GM18909 (cell line): ENCODE measurements at regions not wholly inside any gene's neighbourhood (a gene's known extent, or its start where the extent isn't known, plus 50 kb on each side); places are given as distances from the start of the nearest gene placed in this dataset.
"Not testable (repeated sequence)": the region's sequence is repeated elsewhere in the genome, so short reads cannot be mapped to it uniquely, and the experiment has no call there.

Experiments used
- ATAC-seq: cut with Tn5 transposase; IDR thresholded peaks from one replicate; pipeline ENCODE4 v1.9.1; 2021; ENCODE audit warnings: mild to moderate bottlenecking; ENCODE audit not compliant: unreplicated experiment, poor library complexity

DNA sequence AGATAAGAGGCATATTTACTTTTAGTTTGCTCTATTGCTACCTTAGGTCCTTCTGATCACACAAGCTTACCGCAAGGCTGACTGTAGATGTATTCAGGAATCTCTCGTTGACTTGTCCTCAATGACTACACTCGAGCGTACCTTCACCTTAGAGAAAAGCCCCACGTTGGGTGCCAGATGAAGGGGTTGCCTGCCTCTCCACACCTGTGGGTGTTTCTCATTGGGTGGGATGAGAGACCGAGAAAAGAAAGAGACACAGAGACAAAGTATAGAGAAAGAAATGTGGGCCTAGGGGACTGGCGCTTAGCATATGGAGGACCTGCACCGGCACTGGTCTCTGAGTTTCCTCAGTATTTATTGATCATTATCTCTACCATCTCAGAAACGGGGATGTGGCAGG lies 51.8 kb downstream of the ASCL4 start:
- no peak for ATAC-seq

DNA sequence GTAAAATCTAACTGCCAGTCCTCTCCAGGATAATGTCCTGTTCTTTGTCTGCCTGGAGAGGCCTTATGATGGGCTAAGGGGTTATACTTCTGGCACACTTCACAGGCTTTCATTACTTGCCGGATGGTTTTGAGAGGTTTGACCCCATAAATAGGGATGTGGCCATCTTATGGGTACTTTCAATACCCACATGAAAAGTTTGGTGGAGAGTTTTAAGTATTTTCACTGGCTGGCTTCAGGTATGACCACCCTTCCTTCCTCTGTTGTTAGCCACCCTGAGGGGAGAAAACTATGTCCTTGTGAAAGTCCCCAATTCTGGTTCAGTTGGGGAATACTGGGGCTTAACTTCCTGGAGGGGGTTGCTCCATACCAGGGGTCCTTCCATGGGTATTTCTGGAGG lies 54.8 kb downstream of the ASCL4 start:
- ATAC-seq, result no peak

DNA sequence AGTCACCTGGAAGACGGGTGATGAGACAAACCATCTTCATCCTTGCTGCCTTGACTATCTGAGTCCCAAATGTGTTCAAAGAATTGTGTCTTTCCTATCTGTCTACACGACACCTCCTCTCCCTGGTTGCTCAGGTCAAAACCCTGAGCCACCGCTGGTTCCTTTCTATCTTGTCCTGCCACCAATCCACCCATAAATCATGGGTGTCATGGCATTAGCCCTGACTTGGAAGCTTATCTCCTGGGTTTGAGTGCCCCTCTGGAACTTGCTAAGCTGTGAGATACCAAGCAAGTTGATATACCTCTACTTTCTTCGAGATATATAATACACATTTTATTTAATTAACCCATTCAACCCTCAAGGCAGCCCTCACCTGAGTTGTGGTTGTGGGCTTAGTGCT lies 57.9 kb downstream of the ASCL4 start:
- no peak for ATAC-seq

DNA sequence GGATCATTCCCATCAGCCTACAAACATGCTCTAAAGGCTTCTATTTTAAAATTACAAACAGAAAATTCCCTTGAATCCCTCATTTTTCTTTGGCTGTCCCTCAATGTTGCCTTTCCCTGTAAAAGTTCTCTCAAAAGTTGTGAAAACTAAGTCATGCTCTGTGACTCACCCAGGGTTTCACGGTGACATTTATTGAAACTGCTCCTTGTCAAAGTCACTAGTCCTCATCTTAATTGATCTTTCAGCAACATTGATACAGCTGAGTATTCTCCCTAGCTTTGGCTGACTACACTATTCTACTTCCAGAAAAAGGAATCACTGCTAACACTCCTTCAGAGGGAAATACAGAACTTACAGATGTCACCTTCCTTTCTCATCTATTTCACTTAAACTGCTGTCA lies 65.7 kb downstream of the ASCL4 start:
- ATAC-seq, result no peak

DNA sequence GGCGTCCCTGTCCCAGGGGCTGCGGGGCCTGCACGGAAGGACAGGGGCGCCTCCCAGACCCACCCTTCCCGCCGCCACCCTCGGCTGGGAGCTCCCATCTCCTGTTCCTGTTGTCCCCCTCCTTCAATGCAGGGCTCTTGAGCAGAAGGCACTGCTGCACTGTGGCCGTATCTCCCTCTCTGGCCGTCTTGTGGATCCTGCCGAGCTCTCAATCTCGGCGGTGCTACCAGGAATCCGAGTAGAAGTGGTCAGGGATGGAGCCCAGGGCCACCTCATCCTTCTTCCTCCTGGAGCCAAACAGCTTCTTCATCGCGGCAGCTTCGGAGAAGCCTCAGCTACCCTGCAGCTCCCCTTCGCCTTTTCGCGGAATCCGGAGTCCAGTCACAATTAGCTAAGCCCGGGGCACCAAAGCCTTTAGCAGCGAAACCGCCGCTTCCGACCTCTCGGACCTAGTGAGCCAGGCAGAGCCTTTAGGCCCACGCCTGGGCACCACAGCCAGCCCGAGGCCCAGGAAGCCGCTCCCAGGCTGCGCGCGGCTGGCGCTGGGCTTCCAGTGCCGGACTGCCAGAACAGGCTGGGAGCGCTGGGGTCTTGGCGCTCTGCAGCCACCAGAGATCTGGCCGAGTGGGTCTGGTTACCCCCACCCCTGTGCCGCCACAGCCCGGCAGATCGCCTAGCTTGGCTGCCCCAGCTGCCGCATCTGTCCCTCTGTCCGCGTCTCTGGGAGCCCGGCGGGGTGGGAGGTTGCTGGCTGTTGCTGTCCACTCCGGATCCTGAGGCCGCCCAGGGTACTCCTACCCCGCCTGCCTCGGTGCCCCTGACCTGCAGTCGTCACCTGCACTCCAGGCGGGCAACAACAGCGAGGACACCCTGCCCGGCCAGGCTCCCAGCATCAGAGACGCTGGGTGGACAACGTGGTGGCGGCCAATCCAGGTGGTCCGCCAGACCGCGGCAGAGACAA lies 69.1 kb downstream of the ASCL4 start:
- ATAC-seq, result no peak

DNA sequence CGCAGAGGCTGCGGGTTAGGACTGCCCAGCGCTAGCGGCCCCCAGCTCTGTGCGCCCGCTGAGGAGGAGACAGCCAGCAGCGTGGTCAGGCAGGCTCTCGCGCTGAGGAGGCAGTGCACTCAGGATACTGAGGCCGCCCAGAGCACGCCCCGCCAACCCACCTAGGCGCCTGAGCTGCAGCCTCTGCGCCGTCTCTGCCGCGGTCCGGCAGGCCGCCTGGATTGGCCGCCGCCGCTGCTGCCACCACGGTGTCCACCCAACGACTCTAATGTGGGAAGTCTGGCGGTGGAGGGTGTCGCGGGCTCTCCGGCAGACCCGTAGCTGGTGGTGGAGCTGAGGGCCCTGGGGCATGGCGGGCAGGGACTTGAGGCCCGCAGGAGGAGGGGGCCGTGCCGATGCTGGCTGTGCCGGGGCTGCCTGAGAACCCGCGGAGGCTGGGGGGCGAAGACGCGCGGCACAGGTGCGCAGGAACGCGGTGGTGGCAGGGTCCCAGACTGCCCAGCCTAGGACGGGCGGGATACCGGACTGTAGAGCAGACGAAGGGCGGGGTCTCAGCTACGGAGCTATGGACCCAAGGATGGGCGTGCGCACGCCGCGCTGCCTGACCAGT lies 69.9 kb downstream of the ASCL4 start:
- no peak for ATAC-seq

DNA sequence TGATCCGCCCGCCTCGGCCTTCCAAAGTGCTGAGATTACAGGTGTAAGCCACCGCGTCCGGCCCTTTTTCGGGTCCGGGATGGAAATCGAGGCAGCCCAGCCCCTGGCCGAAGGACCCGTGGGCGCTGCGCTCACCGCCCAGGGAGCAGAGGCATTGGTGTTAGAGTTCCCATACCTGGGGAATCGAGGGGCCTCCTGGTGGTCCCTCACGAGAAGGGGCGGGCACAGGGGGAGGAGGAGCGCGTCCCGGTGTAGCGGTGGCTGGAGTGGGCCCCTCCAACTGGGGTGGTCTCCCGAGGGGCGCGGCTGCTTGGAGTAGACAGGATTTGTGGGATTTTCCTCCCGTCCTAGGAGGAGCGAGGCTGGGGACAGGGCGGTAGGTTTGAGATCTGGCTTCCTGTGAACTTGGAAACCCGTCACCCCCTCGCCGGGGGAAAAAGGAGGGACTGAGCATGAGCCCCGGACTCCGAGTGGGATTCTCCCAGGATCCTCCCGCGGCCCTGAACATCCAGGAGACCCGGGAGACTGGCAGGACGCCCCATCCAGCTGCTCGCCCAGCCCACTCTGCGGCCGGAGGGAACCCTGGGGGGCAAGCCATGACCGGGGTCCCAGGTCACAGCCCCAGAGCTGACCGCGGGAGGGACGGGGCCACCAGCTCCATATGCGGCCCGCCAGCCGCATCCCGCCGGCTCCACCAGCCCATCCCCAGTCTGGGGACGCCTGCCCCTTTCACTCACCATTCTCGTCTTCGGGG lies 70.9 kb downstream of the ASCL4 start:
- no peak for ATAC-seq

DNA sequence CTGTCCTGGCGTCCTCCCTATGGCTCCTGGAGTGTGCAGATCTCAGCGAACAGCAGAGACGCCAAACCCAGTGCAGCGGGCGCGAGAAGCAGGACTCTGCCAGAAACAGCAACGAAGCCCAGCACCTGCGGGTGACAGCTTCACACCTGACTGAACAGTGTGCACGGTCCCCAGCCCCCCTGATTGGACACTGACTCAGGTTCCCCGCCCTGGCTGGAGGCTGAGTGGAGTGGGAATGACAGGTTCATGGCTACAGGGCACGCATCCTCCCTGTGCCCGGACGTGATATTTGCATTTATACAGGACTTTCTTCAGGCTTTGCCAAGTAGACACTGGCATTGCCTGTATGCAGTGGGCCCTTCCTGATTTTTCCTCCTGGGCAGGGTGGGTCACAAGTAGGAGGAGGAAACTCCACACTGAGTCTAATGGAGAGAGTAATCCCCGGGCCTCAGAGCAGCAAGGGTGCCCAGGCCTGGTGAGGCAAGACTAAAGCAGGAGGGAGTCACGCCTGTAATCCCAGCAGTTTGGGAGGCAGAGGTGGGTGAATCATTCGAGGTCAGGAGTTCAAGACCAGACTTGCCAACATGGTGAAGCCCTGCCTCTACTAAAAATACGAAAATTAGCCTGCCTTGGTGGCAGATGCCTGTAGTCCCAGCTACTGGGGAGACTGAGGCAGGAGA lies 71.6 kb downstream of the ASCL4 start:
- ATAC-seq, result no peak

DNA sequence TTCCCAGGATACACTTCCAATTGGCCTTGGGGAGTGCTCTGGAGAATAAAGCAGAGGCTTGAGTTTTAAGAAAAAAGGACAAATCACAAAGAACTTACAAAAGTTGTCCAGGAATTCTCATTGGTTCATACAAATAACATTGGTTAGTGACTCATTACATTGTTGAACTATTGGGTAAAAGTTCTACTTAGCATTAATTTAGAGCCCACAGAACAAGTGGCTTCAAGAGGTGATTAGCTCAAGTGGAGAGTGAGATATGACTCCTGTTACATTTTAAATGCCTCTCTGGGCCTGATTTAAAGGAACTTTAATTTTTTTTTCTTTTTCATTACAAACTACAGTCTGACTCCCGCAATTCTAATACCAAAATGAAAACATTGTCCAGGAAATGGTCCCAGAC lies 72.9 kb downstream of the ASCL4 start:
- no peak for ATAC-seq

DNA sequence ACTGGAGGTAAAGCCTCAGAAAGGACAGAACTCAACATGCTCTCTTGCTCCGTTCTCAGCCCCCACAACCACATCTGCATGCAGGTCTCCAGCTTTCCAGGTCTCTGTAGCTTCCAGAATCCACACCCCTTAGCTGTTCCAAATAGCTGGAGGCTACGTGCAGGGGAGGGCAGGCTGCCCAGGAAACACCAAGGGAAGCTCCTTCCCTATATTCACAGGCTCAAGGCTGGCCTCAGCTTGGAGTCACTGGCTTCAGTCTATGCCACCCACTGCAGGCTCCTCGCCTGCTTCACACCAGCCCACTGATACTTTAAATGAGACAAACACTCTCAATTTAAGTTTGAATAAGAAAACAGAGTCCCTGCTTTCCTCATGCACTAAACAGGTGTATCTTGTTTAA lies 73.3 kb downstream of the ASCL4 start:
- ATAC-seq, result no peak

DNA sequence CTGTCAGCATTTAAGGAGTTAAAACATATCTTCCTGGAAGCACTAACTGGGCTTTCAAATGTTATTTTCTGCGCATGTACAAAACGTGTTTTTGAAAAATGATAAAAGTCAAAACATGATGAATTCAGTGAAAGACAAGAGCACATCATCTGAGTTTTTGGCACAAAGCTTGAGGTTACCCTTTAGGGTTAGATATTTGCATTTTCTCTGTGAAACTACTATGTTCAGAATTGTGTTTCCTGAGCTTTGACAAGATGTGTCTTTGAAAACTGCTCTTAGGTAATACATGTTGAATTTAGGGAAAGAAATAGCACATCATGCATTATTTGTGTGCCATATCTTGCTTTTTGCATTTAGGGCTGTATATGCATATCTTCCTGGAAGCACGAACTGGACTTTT lies 79.0 kb downstream of the ASCL4 start:
- ATAC-seq, result no peak

DNA sequence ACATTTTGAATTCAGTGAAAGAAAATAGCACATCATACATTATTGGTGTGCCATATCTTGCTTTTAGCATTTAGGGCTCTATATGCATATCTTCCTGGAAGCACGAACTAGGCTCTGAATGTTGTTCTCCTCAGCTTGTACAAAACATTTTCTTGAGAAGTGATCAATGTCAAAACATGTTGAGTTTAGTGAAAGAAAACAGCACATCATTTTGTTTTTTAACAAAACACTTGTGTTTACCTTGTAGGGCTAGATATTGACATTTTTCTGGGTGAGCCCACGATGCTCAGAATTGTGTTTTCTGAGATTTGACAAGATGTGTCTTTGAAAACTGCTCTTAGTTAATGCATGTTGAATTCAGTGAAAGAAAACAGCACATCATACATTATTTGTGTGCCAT lies 81.0 kb downstream of the ASCL4 start:
- ATAC-seq, result no peak

DNA sequence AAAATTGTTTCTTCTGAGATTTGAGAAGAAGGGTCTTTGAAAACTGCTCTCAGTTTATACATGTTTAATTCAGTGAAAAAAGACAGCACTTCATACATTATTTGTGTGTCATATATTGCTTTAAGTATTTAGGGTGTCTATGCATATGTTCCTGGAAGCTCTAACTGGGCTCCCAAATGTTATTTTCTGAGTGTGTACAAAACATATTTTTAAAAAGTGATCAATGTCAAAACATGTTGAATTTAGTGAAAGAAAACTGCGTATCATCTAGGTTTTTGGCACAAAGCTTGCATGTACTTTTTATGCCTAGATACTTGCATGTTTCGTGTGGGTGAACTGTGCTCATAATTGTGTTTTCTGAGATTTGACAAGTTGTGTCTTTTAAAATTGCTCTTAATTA lies 81.6 kb downstream of the ASCL4 start:
- no peak for ATAC-seq

DNA sequence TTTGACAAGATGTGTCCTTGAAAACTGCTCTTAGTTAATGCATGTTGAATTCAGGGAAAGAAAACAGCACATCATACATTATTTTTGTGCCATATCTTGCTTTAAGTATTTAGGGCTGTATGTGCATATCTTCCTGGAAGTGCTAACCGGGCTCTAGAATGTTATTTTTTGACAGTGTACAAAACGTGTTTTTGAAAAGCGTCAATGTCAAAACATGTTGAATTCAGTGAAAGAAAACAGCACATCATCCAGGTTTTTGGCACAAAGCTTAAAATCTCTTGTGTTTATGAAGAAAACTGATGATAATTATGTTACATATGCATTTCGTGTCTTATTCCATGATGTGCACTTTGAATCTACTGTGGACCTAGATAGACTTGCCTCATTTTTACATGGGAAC lies 82.7 kb downstream of the ASCL4 start:
- no peak for ATAC-seq

DNA sequence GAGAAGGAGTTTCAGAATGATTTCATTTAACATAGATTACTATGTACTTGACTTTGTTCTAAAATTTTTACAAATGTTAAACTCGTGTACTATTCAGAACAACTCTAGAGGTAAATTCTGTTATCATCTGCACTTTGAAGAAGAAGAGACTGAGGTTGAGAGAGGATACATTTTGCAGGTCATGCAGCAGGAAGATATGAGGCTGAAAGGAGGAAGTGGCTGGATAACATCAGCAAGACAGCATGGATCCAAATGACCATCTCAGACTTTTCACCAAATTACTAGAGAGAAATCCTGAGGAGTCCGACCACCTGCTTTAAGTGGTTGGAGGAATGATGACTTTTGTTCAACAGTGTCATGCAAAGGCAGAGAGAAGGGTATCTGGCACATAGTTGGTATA lies 84.9 kb downstream of the ASCL4 start:
- ATAC-seq, result no peak

DNA sequence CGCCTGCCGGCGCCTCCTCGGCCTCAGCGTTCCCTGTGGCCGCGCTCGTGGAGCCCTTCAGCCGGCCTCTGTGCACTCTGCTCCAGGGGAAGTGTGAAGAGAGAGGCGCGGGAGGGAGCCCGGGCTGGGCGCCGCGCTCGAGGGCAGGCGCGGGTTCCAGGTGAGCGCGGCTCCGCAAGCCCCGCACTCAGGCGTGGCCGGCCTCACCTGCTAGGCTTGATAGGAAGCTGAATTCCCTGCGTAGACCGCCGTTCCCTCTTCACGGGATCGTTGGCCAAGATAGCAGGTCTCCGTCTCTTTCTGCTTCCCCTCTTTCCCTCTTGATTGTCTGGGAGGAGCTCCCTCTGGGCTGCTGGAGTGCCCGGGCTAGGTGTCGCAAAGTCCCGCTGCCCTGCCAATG lies 89.7 kb downstream of the ASCL4 start:
- no peak for ATAC-seq

DNA sequence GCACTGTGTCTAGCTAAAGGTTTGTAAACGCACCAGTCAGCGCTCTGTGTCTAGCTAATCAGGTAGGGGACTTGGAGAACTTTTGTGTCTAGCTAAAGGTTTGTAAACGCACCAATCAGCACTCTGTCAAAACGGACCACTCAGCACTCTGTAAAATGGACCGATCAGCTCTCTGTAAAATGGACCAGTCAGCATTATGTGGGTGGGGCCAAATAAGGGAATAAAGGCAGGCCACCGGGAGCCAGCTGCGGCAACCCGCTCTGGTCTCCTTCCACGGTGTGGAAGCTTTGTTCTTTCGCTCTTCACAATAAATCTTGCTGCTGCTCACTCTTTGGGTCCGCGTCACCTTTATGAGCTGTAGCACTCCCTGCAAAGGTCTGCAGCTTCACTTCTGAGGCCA lies 90.2 kb downstream of the ASCL4 start:
- ATAC-seq, result not testable (repeated sequence)

DNA sequence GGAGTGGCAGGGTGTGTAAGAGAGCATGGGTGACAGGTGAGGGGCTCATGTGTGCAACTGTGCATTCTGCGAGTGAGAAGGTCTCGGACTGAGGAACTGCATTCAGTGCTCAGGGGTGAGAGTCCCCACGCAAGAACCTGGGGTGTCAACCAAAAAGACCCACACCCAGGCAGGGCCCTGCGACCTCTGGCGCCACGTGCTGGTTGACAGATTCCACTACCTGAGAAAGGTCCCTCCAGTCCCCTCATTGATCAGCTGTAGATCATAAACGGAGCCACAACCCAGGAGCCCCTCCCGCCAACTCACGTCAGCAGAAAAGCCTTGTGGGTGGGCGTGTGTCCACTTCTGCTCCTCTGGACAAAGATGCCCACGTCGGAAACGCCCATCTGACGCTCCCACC lies 98.7 kb downstream of the ASCL4 start:
- no peak for ATAC-seq

DNA sequence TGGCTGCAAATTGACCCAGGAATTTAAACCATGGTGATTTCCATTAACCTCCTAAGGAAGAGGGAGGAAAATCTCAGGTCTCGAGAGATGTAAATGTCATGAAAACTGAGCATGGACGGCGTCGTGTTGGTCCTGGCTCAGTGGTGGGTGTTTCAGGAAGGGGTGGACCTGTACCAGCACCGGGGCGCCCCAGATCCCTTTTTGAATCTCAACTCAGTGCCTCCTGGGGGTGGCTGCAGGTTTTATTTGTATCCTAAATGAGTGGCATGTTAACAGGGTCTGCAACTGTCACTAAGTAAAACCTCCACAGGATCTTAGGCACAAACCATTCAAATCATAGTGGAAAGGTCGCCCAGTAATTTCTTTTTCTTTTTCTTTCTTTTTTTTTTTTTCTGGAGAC lies 101.3 kb downstream of the ASCL4 start:
- ATAC-seq, result no peak

DNA sequence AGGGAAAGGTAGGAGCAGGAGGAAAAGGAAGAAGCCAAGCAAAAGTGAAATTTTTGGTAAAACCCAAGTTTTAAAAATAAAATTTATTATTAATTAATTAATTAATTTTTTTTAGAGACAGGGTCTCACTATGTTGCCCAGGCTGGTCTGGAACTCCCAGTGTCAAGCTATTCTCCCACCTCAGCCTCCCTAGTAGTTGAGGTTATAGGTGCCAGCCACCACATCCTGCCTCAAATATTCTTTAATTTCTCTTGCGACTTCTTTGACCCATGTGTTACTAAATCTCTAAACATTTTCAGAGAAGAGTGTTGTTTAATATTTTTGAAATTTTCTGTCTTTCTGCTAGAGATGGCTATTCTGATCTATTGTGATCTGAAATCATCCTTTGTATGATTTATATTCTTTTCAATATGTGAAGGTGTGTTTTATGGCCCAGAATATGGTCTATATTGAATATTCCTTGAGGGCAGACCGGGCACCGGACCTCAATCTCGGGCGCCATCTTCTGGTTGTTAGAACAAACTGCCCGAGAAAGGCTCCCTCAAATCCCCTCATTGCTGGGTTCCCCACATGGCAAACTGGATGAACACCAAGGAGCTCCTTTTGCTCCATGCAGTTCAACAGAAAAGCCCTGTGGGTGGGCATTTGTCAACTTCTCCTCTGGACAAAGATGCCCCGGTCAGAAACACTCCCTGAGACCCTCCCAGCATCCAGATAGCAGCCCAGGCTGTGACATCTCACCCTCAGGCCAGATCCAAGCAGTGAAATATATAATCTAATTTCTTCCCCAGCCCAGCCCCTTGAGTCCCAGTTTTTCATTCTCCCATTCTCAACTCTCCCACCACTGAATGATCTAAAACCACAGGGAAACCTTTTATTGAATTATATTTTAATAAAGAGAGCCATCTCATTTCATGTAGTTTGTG lies 110.5 kb downstream of the ASCL4 start:
- peak; percentile 47 for ATAC-seq
